Activated naive CD4-positive, alpha-beta T cell treated with anti-CD3 and anti-CD28 coated beads, Interleukin-2, amount 50 U/mL, for 16 hours (primary cell): ENCODE measurements at regions not wholly inside any gene's neighbourhood (a gene's known extent, or its start where the extent isn't known, plus 50 kb on each side); places are given as distances from the start of the nearest gene placed in this dataset.

Source experiments
- DNase-seq: peaks from one replicate; pipeline ENCODE4 v3.0.0-alpha.2; 2020

GRCh38 chr1:83769594-83770318 lies 229.2 kb downstream of the TTLL7 start:
- DNase-seq, result no peak

GRCh38 chr1:83769072-83769471 lies 229.9 kb downstream of the TTLL7 start:
- DNase-seq, result no peak

- DNase-seq, result no peak
Observed at GRCh38 chr1:83766241-83766691, 232.7 kb downstream of the TTLL7 start.

DNA sequence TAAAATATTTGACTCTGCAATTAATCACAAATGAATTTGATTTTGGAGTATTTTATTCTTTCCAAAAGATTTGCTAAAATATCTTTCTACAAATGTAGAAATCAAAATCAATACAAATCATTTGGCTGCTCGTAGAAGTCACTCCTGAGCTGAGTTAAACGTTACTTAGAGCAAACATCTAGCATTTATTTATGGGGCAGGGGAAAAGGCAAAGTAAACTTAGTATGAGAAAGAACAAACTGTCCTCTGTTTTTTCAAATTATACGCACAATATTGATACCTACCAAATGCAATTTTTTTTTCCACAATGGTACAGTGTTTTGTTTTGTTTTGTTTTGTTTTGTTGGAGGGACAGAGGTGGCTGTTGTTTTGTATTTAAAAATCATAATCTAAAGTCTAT lies 233.8 kb downstream of the TTLL7 start:
- no peak for DNase-seq

- no peak for DNase-seq
Observed at GRCh38 chr1:83764209-83764608, 234.7 kb downstream of the TTLL7 start.

GRCh38 chr1:83763361-83764095 lies 235.4 kb downstream of the TTLL7 start:
- DNase-seq, result no peak

DNA sequence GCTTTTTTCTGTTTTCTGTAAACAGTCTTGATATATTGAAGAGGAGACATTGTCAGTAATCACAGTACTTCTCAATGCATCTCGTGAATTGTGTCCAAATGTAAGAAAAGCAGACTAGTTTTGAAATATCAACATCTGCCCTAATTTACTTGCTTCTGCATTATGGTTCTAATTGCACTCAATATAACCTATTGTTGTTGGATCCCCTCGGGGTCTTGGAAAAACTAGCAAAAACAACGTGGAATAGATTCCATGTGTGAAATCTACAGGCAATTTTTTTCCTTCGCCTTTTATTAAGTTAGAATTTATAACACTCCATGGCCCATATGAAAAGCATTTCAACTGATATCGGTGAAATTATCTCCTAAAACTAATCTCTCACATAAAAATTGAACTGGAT lies 236.5 kb downstream of the TTLL7 start:
- DNase-seq, result no peak

GRCh38 chr1:83762039-83762365 lies 236.9 kb downstream of the TTLL7 start:
- DNase-seq, result no peak

- DNase-seq, result no peak
Observed at GRCh38 chr1:83761167-83762038, 237.5 kb downstream of the TTLL7 start.

DNA sequence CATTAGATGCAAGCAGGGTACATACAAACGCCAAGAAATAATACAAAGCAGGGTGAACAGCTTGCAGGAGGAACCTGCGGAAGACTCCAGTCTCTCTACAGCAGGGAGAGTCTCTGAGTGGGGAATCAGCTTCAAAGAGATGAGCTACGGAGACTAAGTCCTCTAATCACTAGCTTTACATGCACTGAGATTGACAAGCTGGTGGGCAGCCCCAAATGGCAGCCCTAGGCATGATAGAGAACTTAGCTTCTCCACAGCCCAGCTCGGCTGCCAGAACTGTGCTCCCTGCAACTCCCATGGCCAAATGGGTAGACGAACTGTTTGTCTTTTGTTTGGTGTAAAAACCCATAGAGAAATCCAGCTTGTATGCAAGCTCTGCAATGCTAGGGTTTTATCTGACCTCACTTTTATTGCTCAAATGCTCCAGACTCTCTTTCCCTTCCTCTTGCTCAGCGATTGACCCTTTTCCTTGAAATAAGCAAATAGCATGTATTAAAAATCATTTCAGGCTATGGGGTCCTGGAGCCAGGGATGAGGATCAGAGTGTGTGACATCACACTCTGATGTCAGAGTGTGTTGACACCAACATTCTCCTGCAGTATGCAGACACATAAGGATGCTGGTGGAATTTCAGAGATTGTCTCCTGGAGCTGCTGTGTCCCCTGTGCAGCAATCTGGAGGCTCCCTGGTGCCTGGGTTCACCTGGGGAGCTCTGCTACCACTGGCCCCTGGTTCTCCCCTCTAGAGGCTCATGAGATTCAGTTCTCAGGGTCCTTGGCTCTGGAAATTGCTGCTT lies 238.5 kb downstream of the TTLL7 start:
- no peak for DNase-seq

- no peak for DNase-seq
Observed at GRCh38 chr1:83756984-83757717, 241.8 kb downstream of the TTLL7 start.

DNA sequence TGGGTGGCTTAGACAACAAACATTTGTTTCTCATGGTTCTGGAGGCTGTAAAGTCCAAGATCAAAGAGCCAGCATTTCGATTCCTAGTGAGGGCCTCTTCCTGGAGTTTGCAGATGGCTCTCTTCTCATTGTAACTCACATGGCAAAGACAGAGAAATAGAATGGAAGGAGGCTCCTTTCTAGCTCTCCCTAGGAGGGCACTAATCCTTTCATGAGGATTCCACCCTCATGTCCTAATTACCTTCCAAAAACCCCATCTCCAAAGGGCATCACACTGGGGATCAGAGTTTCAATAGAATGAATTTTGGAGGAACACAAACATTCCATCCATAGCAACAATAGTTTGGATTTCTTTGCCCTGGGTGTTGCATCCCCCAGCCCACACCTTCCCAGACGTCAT lies 247.3 kb downstream of the TTLL7 start:
- DNase-seq, result no peak

DNA sequence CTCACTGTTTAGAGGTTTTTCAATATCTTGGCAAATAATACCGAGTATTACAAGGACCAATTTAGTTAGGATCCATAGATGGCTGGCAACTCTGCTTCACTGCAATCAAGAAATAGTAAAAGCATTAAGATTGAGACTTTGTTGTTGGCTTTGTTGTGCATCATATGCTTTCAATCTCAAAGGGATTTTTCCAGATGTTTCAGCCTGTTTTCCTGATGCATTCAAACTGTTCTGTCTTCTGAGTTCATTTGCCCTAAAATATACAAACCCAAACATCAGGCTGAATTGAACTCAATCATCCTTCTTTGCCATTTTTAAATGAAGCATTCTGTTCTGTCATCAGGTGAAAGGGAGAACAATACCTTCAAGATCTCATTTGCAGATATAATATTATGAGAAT lies 248.7 kb downstream of the TTLL7 start:
- no peak for DNase-seq

GRCh38 chr1:83747853-83748482 lies 251.0 kb downstream of the TTLL7 start:
- DNase-seq, result no peak

DNA sequence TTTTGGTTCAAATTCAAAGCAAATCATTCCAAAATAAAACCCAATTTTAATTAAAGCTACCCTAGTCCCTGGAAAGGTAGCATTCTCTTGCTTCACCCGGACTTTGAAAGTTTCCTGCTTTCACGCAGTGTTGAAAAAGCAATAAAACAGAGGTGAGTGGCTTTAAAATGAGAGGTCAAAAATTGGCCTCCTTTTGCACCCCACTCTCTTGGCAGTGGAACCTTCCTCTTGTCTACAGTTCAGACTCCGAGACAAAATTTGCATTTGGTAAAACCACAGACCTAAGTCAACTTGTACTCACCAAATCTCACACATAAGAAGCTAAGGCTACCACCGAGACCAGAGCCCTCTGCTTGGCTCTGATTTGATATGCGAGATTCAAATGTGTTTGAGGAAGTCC lies 252.7 kb downstream of the TTLL7 start:
- no peak for DNase-seq

DNA sequence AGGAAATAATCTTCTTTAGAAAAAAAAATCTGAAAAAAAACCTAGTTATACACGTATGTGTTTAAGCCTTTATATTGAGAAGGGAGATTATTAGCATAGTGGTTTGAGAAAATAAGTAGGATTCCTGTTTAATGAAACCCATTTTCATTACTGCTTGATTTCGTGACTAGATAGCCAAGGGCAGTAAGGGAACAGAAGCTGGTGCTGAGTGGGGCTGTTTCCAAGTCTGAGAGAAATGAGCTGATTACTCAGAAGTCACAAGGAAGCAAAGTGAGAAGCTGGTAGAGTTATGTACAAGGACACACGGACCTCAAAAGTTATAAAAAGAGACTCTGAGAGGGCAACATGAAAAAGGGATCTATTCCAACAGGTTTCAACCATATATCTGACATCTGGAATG lies 256.5 kb downstream of the TTLL7 start:
- DNase-seq, result no peak

- DNase-seq, result no peak
Observed at GRCh38 chr1:83741770-83742169, 257.2 kb downstream of the TTLL7 start.

GRCh38 chr1:83741348-83741747 lies 257.6 kb downstream of the TTLL7 start:
- no peak for DNase-seq

GRCh38 chr1:83735526-83735925 lies 263.4 kb downstream of the TTLL7 start:
- no peak for DNase-seq

DNA sequence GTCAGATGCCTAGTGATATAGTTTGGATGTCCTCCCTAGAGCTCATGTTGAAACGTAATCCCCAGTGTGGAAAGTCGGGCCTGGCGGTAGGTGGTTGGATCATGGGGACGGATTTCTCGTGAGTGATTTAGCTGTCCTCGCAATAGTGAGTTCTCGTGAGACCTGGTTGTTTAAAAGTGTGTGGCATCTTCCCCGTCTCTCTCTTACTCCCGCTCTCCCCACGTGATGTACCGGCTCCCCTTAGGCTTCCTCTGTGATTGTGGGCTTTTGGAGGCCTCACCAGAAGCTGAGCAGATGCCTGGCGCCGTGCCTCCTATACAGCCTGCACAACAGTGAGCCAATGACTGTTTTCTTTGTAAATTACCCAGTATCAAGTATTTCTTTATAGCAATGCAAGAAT lies 264.5 kb downstream of the TTLL7 start:
- DNase-seq, result no peak

- no peak for DNase-seq
Observed at GRCh38 chr1:83725735-83726360, 273.1 kb downstream of the TTLL7 start.
